ENCODE measurements at regions not wholly inside any gene's neighbourhood (a gene's known extent, or its start where the extent isn't known, plus 50 kb on each side); places are given as distances from the start of the nearest gene placed in this dataset.

DNA sequence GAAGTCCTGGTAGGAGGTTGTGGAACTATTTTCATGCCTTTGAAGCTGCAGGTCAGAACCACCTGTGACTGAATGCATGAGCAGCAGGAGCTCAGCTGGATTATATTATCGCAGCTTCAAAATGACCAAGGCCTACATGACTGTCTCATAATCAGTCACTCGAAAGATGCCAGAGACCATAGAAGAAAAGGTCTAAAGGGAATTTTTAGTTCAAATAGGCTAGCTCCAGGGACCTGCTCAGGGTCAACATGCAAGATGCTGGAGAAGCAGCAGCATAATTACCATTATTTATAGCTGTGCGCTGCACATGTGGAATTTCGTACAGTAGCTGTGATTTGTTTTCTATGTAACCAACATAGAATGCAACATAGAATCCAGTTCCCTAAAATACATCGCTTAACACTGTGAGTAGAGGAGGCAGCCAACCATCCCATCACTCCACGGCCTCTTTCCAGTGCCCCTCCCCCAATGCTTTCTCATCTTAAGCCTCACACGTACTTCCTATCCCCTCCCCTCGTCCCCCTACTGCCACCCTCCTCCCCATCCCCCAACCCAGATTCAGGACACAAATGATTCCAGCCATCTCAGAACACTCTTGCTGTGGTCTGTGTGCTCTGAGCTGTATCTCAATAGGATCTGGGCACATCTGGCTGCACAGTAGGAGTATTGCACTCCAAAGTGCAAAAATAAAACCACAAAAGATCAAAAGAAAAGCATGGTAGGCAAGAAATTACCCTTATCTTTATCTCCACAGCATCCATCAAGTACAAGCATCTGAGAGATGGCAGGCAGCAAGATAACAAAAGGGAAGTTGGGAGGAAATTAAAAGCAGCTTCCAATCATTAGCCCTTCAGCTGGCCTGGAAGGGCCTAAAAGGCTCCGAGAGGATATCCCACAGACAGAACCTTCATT is 352.8 kb upstream of the SEMA6D start:
- no peak for DNase-seq (ENCODE audit: low spot score in 2 of 2)
- WGBS, 2 donors, result 65 to 75% methylated on average over 9 of the region's 9 CpGs
- TF ChIP-seq, protein P1, sequence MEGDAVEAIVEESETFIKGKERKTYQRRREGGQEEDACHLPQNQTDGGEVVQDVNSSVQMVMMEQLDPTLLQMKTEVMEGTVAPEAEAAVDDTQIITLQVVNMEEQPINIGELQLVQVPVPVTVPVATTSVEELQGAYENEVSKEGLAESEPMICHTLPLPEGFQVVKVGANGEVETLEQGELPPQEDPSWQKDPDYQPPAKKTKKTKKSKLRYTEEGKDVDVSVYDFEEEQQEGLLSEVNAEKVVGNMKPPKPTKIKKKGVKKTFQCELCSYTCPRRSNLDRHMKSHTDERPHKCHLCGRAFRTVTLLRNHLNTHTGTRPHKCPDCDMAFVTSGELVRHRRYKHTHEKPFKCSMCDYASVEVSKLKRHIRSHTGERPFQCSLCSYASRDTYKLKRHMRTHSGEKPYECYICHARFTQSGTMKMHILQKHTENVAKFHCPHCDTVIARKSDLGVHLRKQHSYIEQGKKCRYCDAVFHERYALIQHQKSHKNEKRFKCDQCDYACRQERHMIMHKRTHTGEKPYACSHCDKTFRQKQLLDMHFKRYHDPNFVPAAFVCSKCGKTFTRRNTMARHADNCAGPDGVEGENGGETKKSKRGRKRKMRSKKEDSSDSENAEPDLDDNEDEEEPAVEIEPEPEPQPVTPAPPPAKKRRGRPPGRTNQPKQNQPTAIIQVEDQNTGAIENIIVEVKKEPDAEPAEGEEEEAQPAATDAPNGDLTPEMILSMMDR (IDR thresholded peaks at IDR 0.05), result no peak
- TF ChIP-seq POLR2A (IDR thresholded peaks at IDR 0.05), result no peak
- intact Hi-C loops (cut with DNase I; ENCODE audit: low total_unique reads), result no loop called here
- H3K4me3 ChIP-seq (ENCODE audit: low read depth, poor library complexity, severe bottlenecking), result no peak overlapping the region

DNA sequence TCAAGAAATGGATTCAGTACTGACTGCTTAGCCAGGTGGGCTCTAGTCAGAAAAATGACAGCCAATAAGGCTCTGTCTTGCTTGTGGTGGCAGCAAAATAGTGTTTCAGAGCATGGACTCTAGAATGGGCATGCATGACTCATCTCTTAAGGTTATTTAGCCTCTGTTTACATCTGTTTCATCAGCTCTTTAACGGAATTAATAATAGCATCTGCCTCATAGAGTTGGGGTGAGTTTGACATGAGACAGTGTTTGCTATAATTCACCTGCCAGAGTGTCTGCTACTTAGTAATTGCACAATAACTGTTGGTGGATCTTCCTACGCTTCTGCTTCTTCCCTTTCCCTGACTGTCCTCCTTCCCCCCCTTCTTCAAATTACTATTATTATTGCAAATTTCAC is 350.4 kb upstream of the SEMA6D start:
- no peak overlapping the region for H3K4me3 ChIP-seq (ENCODE audit: low read depth, poor library complexity, severe bottlenecking)
- 73 to 75% methylated on average over 2 of the region's 2 CpGs for WGBS, 2 donors
- intact Hi-C loops (cut with DNase I; ENCODE audit: low total_unique reads), result no loop called here
- no peak for DNase-seq (ENCODE audit: low spot score in 2 of 2)
- TF ChIP-seq, protein P1 (IDR thresholded peaks at IDR 0.05), result no peak
- TF ChIP-seq POLR2A (IDR thresholded peaks at IDR 0.05), result no peak

DNA sequence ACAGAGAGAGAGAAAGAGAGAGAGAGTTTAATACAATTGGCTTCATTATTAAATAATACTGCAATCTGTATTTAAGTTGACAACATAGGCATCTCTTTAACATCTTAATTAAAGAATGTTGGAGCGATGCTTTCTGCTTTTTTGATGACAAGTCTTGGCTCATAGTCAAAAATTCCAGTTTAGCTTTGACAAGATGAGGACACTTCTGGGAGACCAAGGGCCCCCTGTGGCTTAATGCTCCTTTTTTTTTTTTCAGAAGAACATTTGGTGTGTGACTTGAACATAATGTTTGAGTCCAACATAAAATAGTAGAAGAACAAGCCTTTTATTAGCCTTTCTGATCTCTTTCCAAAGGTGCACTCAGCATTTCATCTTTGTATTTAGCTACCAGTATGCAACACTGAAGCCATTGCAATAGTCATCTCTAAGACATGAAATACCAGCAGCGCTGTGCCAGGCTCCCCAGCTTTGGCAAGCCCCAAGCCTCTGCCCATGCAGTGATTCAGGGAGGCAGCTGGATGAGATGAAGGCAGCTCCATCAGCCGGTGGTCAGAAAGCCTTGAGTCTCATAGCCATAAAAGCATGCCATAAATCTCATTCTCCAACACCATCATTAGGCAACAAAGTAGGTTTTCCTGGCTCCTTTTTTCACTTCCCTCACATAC is 349.4 kb upstream of the SEMA6D start:
- intact Hi-C loops (cut with DNase I; ENCODE audit: low total_unique reads), result no loop called here
- WGBS, 2 donors, result 52% methylated on average over 3 of the region's 3 CpGs
- no peak for DNase-seq (ENCODE audit: low spot score in 2 of 2)
- no peak for TF ChIP-seq POLR2A (IDR thresholded peaks at IDR 0.05)
- TF ChIP-seq, protein P1 (IDR thresholded peaks at IDR 0.05), result no peak
- no peak overlapping the region for H3K4me3 ChIP-seq (ENCODE audit: low read depth, poor library complexity, severe bottlenecking)

DNA sequence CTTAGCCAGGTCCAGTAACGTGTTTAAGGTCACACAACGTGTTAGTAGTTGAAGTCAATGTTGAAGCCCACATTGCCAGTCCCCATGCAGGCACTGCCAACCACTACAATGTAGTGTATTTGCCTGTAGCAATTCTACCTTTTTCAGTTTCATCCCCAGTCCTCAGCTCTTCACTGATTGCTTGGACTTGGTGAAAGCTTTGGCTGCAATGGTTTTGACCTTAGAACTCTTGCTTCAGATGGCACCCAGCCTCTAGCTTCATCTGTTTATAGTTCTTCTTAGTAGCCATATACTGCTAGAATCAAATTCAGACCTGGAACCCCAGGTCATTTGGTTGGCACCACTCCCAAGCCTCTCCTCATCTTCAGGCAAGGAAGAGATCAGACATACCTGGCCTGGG is 345.4 kb upstream of the SEMA6D start:
- no peak for DNase-seq (ENCODE audit: low spot score in 2 of 2)
- H3K4me3 ChIP-seq (ENCODE audit: low read depth, poor library complexity, severe bottlenecking), result no peak overlapping the region
- WGBS, 2 donors, result 93% methylated on average over 2 of the region's 2 CpGs
- TF ChIP-seq, protein P1 (IDR thresholded peaks at IDR 0.05), result no peak
- no peak for TF ChIP-seq POLR2A (IDR thresholded peaks at IDR 0.05)
- intact Hi-C loops (cut with DNase I; ENCODE audit: low total_unique reads), result no loop called here

DNA sequence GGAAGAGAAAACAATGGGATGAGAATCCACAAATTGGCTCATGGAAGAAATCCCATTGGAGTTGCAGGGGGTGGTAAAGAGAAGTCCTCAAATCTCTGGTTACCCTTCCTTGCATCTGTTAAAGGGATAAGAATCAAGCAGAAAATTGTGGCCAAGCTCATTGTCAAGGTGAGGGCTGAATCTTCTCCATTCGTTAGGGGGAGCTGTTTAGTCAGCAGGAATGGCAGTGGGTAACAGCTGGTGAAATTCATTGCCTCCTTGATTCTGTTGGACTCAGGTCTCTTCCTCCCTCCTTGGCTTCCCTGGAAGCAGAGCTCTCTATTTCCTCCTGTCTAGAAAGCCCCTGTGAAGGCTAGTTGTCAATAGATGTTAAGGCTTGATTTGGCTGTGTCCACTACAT is 343.1 kb upstream of the SEMA6D start:
- TF ChIP-seq, protein P1 (IDR thresholded peaks at IDR 0.05), result no peak
- TF ChIP-seq POLR2A (IDR thresholded peaks at IDR 0.05), result no peak
- H3K4me3 ChIP-seq (ENCODE audit: low read depth, poor library complexity, severe bottlenecking), result no peak overlapping the region
- intact Hi-C loops (cut with DNase I; ENCODE audit: low total_unique reads), result no loop called here
- 32 to 39% methylated on average over 1 of the region's 1 CpG for WGBS, 2 donors
- DNase-seq (ENCODE audit: low spot score in 2 of 2), result no peak

Measured in lower leg skin (tissue), 4 donors.